ENCODE measurements at regions not wholly inside any gene's neighbourhood (a gene's known extent, or its start where the extent isn't known, plus 50 kb on each side); places are given as distances from the start of the nearest gene placed in this dataset.

DNA sequence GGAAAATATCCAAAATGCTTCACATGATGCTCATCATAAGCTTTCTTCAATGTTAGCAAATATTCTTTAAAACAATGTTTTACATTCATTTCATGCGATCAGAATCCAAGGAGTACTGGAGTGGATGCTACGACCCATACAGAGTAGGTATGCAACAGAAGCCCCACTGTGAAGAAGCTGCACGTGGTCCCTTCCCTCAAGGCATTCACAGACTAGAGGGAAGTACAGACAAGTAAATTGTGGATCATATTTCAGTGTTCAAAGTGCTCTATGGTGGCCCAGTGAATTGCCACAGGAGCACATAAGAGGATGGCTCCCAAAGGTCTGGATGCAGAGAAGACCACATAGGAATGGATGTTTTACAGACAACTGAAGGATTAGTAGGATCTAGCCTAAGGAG lies 789.9 kb downstream of the IGSF11 start:
- no peak for DNase-seq (ENCODE audit: low spot score)
- H2AFZ ChIP-seq, result no peak overlapping the region
- TF ChIP-seq JUNB (IDR thresholded peaks at IDR 0.05; ENCODE audit: unreplicated experiment) (no peak), ZNF114 (CRISPR knock-in tag; IDR thresholded peaks at IDR 0.05) (no peak), CREB1 (CRISPR knock-in tag; IDR thresholded peaks at IDR 0.05; ENCODE audit: low read depth) (no peak), EZH2phosphoT487 (IDR thresholded peaks at IDR 0.05; ENCODE audit: unreplicated experiment) (no peak)
- TF ChIP-seq, protein P1, sequence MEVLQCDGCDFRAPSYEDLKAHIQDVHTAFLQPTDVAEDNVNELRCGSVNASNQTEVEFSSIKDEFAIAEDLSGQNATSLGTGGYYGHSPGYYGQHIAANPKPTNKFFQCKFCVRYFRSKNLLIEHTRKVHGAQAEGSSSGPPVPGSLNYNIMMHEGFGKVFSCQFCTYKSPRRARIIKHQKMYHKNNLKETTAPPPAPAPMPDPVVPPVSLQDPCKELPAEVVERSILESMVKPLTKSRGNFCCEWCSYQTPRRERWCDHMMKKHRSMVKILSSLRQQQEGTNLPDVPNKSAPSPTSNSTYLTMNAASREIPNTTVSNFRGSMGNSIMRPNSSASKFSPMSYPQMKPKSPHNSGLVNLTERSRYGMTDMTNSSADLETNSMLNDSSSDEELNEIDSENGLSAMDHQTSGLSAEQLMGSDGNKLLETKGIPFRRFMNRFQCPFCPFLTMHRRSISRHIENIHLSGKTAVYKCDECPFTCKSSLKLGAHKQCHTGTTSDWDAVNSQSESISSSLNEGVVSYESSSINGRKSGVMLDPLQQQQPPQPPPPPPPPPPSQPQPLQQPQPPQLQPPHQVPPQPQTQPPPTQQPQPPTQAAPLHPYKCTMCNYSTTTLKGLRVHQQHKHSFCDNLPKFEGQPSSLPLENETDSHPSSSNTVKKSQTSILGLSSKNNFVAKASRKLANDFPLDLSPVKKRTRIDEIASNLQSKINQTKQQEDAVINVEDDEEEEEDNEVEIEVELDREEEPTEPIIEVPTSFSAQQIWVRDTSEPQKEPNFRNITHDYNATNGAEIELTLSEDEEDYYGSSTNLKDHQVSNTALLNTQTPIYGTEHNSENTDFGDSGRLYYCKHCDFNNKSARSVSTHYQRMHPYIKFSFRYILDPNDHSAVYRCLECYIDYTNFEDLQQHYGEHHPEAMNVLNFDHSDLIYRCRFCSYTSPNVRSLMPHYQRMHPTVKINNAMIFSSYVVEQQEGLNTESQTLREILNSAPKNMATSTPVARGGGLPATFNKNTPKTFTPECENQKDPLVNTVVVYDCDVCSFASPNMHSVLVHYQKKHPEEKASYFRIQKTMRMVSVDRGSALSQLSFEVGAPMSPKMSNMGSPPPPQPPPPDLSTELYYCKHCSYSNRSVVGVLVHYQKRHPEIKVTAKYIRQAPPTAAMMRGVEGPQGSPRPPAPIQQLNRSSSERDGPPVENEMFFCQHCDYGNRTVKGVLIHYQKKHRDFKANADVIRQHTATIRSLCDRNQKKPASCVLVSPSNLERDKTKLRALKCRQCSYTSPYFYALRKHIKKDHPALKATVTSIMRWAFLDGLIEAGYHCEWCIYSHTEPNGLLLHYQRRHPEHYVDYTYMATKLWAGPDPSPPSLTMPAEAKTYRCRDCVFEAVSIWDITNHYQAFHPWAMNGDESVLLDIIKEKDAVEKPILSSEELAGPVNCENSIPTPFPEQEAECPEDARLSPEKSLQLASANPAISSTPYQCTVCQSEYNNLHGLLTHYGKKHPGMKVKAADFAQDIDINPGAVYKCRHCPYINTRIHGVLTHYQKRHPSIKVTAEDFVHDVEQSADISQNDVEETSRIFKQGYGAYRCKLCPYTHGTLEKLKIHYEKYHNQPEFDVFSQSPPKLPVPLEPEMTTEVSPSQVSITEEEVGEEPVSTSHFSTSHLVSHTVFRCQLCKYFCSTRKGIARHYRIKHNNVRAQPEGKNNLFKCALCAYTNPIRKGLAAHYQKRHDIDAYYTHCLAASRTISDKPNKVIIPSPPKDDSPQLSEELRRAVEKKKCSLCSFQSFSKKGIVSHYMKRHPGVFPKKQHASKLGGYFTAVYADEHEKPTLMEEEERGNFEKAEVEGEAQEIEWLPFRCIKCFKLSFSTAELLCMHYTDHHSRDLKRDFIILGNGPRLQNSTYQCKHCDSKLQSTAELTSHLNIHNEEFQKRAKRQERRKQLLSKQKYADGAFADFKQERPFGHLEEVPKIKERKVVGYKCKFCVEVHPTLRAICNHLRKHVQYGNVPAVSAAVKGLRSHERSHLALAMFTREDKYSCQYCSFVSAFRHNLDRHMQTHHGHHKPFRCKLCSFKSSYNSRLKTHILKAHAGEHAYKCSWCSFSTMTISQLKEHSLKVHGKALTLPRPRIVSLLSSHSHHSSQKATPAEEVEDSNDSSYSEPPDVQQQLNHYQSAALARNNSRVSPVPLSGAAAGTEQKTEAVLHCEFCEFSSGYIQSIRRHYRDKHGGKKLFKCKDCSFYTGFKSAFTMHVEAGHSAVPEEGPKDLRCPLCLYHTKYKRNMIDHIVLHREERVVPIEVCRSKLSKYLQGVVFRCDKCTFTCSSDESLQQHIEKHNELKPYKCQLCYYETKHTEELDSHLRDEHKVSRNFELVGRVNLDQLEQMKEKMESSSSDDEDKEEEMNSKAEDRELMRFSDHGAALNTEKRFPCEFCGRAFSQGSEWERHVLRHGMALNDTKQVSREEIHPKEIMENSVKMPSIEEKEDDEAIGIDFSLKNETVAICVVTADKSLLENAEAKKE (CRISPR knock-in tag; IDR thresholded peaks at IDR 0.05), result no peak

DNA sequence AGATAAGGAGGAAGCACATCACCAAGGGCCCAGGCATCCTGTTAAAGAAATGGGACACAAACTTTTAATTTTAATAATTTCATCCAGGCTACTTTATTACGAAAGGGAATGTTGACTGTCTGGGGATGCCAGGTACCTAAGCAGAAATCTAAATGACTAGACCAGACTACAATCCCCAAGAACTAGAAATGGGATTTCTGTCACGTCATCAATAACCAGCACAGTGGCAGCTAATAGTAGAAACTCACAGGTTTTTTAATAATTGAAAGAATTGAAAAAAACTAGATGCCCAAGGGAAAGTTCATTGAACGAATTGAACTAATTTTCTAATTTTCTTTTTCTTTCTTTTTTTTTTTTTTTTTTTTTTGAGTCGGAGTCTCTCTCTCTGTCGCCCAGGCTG lies 789.3 kb downstream of the IGSF11 start:
- Histone ChIP-seq H3K27ac (ENCODE audit: low read depth) (no peak overlapping the region), H3K36me3 (ENCODE audit: insufficient read depth) (no peaks in the 10 kb centered on the region), H4K20me1 (replicated peaks; ENCODE audit: insufficient read depth) (no peaks in the 10 kb centered on the region), H3K4me1 (ENCODE audit: insufficient read depth) (no peaks in the 10 kb centered on the region), H2AFZ (no peak overlapping the region), H3K4me2 (no peak overlapping the region), H3K9me2 (ENCODE audit: insufficient read depth) (peaks cover 3% of the 10 kb centered on the region; the same call in 1 of the 2 replicates), H3F3A (replicated peaks; ENCODE audit: low read depth) (no peaks in the 10 kb centered on the region), H3K4me3 (no peak overlapping the region), H3K79me2 (replicated peaks; ENCODE audit: insufficient read depth) (no peaks in the 10 kb centered on the region), H3K27me3 (ENCODE audit: insufficient read depth) (no peaks in the 10 kb centered on the region)
- no peaks in the 10 kb centered on the region for H3K27me3 Mint-ChIP-seq (ENCODE audit: insufficient read depth, low read depth, poor library complexity)
- no peak overlapping the region for H3K4me3 Mint-ChIP-seq
- ATAC-seq (no peak), DNase-seq (ENCODE audit: low spot score) (no peak)
- no peaks in the 10 kb centered on the region for H3K36me3 Mint-ChIP-seq (ENCODE audit: low read depth)
- H3K27ac Mint-ChIP-seq, result no peak overlapping the region
- no peaks in the 10 kb centered on the region for H3K4me1 Mint-ChIP-seq
- H3K9me3 Mint-ChIP-seq, result no peaks in the 10 kb centered on the region
- TF ChIP-seq STAT1 (IDR thresholded peaks at IDR 0.05; ENCODE audit: unreplicated experiment), result no peak
- TF ChIP-seq ZNF114 (CRISPR knock-in tag; IDR thresholded peaks at IDR 0.05), result no peak
- TF ChIP-seq EZH2 (IDR thresholded peaks at IDR 0.05; ENCODE audit: low read depth, unreplicated experiment), result no peak
- TF ChIP-seq, protein P2, sequence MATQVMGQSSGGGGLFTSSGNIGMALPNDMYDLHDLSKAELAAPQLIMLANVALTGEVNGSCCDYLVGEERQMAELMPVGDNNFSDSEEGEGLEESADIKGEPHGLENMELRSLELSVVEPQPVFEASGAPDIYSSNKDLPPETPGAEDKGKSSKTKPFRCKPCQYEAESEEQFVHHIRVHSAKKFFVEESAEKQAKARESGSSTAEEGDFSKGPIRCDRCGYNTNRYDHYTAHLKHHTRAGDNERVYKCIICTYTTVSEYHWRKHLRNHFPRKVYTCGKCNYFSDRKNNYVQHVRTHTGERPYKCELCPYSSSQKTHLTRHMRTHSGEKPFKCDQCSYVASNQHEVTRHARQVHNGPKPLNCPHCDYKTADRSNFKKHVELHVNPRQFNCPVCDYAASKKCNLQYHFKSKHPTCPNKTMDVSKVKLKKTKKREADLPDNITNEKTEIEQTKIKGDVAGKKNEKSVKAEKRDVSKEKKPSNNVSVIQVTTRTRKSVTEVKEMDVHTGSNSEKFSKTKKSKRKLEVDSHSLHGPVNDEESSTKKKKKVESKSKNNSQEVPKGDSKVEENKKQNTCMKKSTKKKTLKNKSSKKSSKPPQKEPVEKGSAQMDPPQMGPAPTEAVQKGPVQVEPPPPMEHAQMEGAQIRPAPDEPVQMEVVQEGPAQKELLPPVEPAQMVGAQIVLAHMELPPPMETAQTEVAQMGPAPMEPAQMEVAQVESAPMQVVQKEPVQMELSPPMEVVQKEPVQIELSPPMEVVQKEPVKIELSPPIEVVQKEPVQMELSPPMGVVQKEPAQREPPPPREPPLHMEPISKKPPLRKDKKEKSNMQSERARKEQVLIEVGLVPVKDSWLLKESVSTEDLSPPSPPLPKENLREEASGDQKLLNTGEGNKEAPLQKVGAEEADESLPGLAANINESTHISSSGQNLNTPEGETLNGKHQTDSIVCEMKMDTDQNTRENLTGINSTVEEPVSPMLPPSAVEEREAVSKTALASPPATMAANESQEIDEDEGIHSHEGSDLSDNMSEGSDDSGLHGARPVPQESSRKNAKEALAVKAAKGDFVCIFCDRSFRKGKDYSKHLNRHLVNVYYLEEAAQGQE (IDR thresholded peaks at IDR 0.05; ENCODE audit: unreplicated experiment), result no peak
- TF ChIP-seq, protein P3, sequence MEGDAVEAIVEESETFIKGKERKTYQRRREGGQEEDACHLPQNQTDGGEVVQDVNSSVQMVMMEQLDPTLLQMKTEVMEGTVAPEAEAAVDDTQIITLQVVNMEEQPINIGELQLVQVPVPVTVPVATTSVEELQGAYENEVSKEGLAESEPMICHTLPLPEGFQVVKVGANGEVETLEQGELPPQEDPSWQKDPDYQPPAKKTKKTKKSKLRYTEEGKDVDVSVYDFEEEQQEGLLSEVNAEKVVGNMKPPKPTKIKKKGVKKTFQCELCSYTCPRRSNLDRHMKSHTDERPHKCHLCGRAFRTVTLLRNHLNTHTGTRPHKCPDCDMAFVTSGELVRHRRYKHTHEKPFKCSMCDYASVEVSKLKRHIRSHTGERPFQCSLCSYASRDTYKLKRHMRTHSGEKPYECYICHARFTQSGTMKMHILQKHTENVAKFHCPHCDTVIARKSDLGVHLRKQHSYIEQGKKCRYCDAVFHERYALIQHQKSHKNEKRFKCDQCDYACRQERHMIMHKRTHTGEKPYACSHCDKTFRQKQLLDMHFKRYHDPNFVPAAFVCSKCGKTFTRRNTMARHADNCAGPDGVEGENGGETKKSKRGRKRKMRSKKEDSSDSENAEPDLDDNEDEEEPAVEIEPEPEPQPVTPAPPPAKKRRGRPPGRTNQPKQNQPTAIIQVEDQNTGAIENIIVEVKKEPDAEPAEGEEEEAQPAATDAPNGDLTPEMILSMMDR (conservative IDR thresholded peaks at IDR 0.05; ENCODE audit: low read depth in 2 of 2), result no peak
- TF ChIP-seq POLR2AphosphoS5 (IDR thresholded peaks at IDR 0.05; ENCODE audit: low read depth), result no peak

More for the DNA sequence above, 789.9 kb downstream of the IGSF11 start:
- H3K4me3 ChIP-seq, result no peak overlapping the region
- H3K36me3 ChIP-seq (ENCODE audit: insufficient read depth), result no peaks in the 10 kb centered on the region
- no peak overlapping the region for H3K4me3 Mint-ChIP-seq
- no peak overlapping the region for H3K27ac Mint-ChIP-seq
- H3K36me3 Mint-ChIP-seq (ENCODE audit: low read depth), result no peaks in the 10 kb centered on the region
- H3K9me2 ChIP-seq (ENCODE audit: insufficient read depth), result peaks cover 3% of the 10 kb centered on the region; the same call in 1 of the 2 replicates
- no peaks in the 10 kb centered on the region for H3K4me1 Mint-ChIP-seq
- no peaks in the 10 kb centered on the region for H3K4me1 ChIP-seq (ENCODE audit: insufficient read depth)
- H3K9me3 Mint-ChIP-seq, result no peaks in the 10 kb centered on the region
- no peaks in the 10 kb centered on the region for H4K20me1 ChIP-seq (replicated peaks; ENCODE audit: insufficient read depth)
- H3K4me2 ChIP-seq, result no peak overlapping the region
- no peak overlapping the region for H3K27ac ChIP-seq (ENCODE audit: low read depth)
- ATAC-seq, result no peak
- no peaks in the 10 kb centered on the region for H3K27me3 Mint-ChIP-seq (ENCODE audit: insufficient read depth, low read depth, poor library complexity)
- H3F3A ChIP-seq (replicated peaks; ENCODE audit: low read depth), result no peaks in the 10 kb centered on the region
- no peaks in the 10 kb centered on the region for H3K79me2 ChIP-seq (replicated peaks; ENCODE audit: insufficient read depth)
- no peaks in the 10 kb centered on the region for H3K27me3 ChIP-seq (ENCODE audit: insufficient read depth)

All from GM23338 (cell line).